ENCODE measurements at regions not wholly inside any gene's neighbourhood (a gene's known extent, or its start where the extent isn't known, plus 50 kb on each side); places are given as distances from the start of the nearest gene placed in this dataset.

- TF ChIP-seq CTCF (IDR thresholded peaks at IDR 0.05; ENCODE audit: poor library complexity), result no peak
- no peak for TF ChIP-seq EZH2 (IDR thresholded peaks at IDR 0.05; ENCODE audit: borderline replicate concordance)
- TF ChIP-seq EZH2phosphoT487 (IDR thresholded peaks at IDR 0.05; ENCODE audit: low read depth, severe bottlenecking, unreplicated experiment), result no peak
Observed at GRCh38 chr5:162591724-162592123, 524.2 kb downstream of the GABRG2 start.
